SKM-1 treated with dmso at 0.1 percent for 144 hours (cell line): ENCODE measurements at regions not wholly inside any gene's neighbourhood (a gene's known extent, or its start where the extent isn't known, plus 50 kb on each side); places are given as distances from the start of the nearest gene placed in this dataset.

Experiments
- DNase-seq: peaks from one replicate; lab custom pipeline; 2025; ENCODE audit not compliant: unreplicated experiment; lab: John Stamatoyannopoulos, UW

DNA sequence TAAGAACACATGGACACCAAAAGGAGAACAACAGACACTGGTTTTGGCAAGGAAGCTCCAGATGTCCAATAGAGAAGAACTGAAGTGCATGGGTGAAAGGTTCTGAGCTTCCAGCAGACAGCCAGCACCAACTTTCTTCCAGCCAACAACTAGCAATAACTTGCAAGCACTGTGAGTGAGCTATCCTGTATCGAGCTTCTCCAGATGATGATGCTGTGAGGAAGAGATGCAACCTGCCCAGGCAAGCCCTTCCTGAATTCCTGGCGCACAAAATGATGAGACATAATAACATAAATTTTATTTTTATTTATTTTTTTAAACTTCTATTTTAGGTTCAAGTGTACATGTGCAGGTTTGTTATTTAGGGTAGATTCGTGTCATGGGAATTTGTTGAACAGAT lies 692.1 kb downstream of the DNAJB9 start:
- no peak for DNase-seq

- no peak for DNase-seq
These were observed 696.9 kb downstream of the DNAJB9 start for GRCh38 chr7:109266610-109267009.

- no peak for DNase-seq
These were observed 706.7 kb downstream of the DNAJB9 start for GRCh38 chr7:109276348-109276747.

DNA sequence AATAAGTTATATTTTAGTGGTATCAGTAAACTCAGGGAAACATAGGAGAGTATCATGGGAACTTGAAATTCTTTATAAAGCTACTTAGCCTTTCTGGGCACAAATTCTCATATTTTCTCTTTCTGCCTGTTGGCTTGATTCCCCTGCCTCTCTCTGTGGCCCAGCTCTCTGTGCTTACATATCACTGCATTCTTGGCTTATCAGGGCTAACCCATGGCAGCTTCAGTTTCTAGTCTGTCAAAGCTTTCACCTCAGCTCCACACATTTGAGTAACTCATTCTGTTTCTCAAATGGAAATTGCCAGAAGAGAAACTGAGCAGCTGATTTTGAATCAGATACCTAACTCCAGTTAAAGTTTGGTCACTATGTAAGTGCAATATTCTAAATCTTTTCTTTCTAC lies 713.1 kb downstream of the DNAJB9 start:
- no peak for DNase-seq

DNA sequence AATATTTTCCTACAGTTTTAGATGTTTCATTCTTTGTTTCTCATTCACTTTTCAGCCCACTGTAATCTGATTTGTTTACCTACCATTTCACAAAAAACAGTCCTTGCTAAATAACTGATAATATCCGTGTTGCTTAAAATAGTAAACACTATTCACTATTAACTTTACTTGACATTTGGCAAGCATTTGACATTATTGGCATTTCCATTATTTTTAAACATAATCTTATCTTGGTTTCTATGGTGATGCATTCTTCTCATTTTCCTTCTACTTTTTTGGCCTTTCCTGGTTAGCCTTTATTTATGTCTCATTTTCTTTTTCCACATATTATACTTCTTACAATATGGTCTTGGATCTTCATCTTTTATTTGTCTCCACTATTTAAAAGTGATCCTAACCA lies 715.3 kb downstream of the DNAJB9 start:
- no peak for DNase-seq

- DNase-seq = no peak
These were observed 725.5 kb downstream of the DNAJB9 start for GRCh38 chr7:109295158-109295557.

- DNase-seq = no peak
These were observed 739.1 kb downstream of the DNAJB9 start for GRCh38 chr7:109308816-109309215.

GRCh38 chr7:109309790-109310189 lies 740.1 kb downstream of the DNAJB9 start:
- no peak for DNase-seq

DNA sequence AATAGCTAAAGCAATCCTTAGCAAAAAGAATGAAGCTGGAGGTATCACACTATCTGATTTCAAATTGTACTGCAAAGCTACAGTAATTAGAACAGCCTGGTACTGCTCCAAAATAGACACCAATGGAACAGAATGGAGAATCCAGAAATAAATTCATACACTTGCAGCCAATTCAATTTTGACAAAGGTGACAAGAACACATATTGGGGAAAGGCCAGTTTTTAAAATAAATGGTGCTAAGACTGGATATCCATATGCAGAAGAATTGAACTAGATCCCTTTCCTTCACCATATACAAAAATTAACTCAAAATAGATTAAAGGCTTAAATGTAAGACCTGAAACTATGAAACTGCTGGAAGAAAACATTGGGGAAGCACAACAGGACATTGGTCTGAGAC lies 748.5 kb downstream of the DNAJB9 start:
- DNase-seq = no peak

DNA sequence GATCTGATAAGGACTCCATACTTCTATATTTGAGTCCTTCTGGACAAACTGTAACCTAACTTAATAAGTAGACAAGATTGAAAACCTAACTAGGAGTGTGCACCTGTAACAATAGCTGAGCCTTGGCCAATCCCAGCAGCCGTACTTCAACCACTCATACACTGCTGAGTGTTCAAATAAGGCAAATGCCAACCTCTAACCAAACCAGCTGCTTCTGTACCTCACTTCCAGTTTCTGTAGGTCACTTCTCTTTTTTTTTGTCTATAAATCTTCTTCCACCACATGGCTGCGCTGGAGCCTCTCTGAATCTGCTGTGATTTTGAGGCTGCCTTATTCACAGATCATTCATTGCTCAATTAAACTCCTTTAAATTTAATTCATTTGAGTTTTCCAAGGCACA lies 753.2 kb downstream of the DNAJB9 start:
- DNase-seq = peak; percentile 2

DNA sequence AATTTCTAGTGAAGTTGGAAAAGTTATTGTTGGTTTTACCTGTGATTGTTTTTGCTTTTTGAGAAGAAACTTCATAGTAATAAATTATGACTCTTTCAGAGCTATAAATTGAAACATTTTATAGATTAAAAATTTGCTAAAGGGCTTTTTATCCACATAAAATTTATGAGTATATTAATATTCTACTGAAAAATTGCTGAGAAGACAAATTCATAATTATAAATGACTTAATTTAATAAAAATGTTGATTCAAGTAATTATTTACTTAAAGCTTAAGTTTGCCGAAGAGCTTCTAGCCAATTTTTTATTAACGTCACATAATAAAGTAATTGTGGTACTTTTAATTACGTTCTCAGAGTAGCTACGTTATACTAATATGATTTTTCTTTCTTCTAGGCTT lies 761.7 kb downstream of the DNAJB9 start:
- no peak for DNase-seq

DNA sequence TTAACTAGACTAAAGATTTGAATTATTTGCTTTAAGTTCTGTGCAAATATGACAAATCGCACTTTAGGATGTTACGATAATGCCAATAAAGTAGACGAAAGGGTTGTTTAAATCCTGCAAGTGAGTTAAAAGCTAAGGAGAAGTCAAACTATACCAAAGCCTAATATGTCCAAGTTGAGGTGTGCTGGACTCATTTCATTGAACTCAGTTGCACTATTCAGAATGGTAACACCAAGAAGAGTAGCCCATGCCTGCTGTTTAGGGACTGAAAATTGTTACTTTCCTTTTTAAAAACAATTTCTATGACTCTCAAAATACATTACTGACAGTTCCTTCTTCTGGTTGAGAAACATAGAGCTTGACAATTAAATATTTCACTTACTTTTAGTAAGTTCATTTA lies 766.3 kb downstream of the DNAJB9 start:
- no peak for DNase-seq

- DNase-seq = no peak
These were observed 766.9 kb downstream of the DNAJB9 start for GRCh38 chr7:109336531-109336930.

DNA sequence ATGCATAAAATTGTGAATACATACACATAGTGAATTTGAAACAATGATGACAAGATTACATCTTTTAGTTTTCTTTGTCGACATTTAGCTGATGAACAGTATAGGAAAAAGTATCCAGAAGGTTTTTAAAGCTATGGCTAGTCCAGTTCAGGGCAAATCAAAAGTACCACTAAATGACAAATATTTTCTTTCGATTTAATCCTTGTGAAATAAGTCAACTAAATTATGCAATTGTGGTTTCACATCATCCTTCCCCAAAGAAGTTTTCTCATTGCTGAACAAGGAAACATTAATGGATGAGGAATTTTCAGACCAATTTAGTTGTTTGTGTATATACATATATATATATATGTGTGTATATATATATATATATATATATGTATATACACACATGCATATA lies 774.0 kb downstream of the DNAJB9 start:
- no peak for DNase-seq

GRCh38 chr7:109351493-109351892 lies 781.8 kb downstream of the DNAJB9 start:
- no peak for DNase-seq

DNA sequence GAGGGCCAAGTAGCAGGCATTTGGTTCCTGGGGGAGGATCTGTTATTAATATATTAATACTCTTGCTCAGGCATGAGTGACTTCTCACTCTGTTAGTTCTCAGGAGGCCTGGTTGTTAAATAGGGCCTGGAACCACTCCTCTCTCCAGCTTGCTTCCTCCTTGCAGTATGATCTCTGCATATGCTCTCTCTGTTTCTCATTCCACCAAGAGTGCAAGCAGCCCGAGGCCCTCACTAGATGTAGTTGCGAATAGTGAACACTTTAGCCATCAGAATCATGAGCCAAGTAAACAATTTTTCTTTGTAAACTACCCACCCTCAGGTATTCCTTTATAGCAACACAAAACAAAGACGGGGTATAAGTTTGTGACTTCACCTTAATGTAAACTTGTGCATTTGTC lies 784.3 kb downstream of the DNAJB9 start:
- DNase-seq = no peak

GRCh38 chr7:109354552-109354951 lies 784.9 kb downstream of the DNAJB9 start:
- DNase-seq = no peak

GRCh38 chr7:109375823-109376222 lies 806.1 kb downstream of the DNAJB9 start:
- DNase-seq = no peak

- no peak for DNase-seq
These were observed 806.9 kb downstream of the DNAJB9 start for GRCh38 chr7:109376576-109376975.

GRCh38 chr7:109377076-109377884 lies 807.6 kb downstream of the DNAJB9 start:
- DNase-seq = no peak

DNA sequence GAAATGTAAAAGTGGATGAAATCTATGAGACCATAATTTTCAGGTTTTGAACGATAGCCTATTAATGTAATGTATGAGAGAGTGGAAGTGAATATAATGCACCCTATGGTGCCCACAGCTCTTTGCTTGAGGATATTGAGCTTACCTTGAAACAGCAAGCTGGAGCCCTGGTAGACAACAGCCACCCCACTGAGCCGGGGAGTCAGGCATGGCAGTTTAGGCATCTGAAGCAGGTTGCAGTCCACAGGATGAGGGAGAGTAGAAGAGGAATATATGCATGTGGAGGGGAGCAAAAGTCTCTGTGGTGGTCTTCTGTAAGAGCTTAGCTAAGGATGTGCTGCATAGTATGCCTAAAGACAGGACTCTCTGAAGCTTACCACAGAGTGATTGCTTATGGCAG lies 817.3 kb downstream of the DNAJB9 start:
- DNase-seq = no peak

- DNase-seq = no peak
These were observed 817.9 kb downstream of the DNAJB9 start for GRCh38 chr7:109387530-109387929.

- no peak for DNase-seq
These were observed 821.6 kb downstream of the DNAJB9 start for GRCh38 chr7:109391240-109391639.
